Loucy (cell line): ENCODE measurements at regions not wholly inside any gene's neighbourhood (a gene's known extent, or its start where the extent isn't known, plus 50 kb on each side); places are given as distances from the start of the nearest gene placed in this dataset.

Experiments used
- H2AFZ ChIP-seq: fragments of 200-600 bp; sonication (generic); 2 replicates; pipeline ENCODE4 v1.6.0; 2016; ENCODE audit warnings: antibody characterized with exemption, mild to moderate bottlenecking, low read length, moderate library complexity
- H3F3A ChIP-seq: fragments of 200-600 bp; 2 replicates; pipeline ENCODE4 v1.6.0; 2016; ENCODE audit warnings: antibody characterized with exemption, low read depth, mild to moderate bottlenecking
- H3K27me3 ChIP-seq: fragments of 200-600 bp; sonication (generic); 2 replicates; pipeline ENCODE4 v1.6.1; 2014; ENCODE audit warnings: low read length, mild to moderate bottlenecking; ENCODE audit not compliant: insufficient read depth, poor library complexity, severe bottlenecking
- H3K36me3 ChIP-seq: fragments of 200-600 bp; sonication (generic); 2 replicates; pipeline ENCODE4 v1.6.1; 2016; ENCODE audit warnings: low read length; ENCODE audit not compliant: insufficient read depth
- H3K4me1 ChIP-seq: fragments of 200-600 bp; sonication (generic); 2 replicates; pipeline ENCODE4 v1.5.1; 2014; ENCODE audit warnings: low read length, mild to moderate bottlenecking; ENCODE audit not compliant: insufficient read depth, poor library complexity, severe bottlenecking
- H3K4me2 ChIP-seq: fragments of 200-600 bp; sonication (generic); 2 replicates; pipeline ENCODE4 v1.6.0; 2014; ENCODE audit warnings: antibody characterized with exemption, low read length, low read depth, mild to moderate bottlenecking; ENCODE audit not compliant: poor library complexity, severe bottlenecking
- H3K4me3 ChIP-seq: fragments of 200-600 bp; sonication (generic); 2 replicates; pipeline ENCODE4 v1.5.1; 2014; ENCODE audit warnings: low read length, mild to moderate bottlenecking, mixed read lengths; ENCODE audit not compliant: poor library complexity, severe bottlenecking
- H3K79me2 ChIP-seq: fragments of 200-600 bp; sonication (generic); 2 replicates; pipeline ENCODE4 v1.6.1; 2014; ENCODE audit warnings: low read length; ENCODE audit not compliant: insufficient read depth
- H3K9ac ChIP-seq: fragments of 200-600 bp; sonication (generic); 2 replicates; pipeline ENCODE4 v1.6.0; 2014; ENCODE audit warnings: mild to moderate bottlenecking, low read depth, low read length, moderate library complexity; ENCODE audit not compliant: poor library complexity, severe bottlenecking
- H3K9me2 ChIP-seq: fragments of 200-600 bp; sonication (generic); replicated peaks from 2 replicates; pipeline ENCODE4 v1.6.1; 2016; ENCODE audit warnings: low read depth, low read length, mixed read lengths
- H3K9me3 ChIP-seq: fragments of 200-600 bp; sonication (generic); 2 replicates; pipeline ENCODE4 v1.6.1; 2014; ENCODE audit warnings: mild to moderate bottlenecking, antibody characterized with exemption, low read length, low read depth; ENCODE audit not compliant: insufficient read depth
- H4K20me1 ChIP-seq: fragments of 200-600 bp; sonication (generic); 2 replicates; pipeline ENCODE4 v1.6.0; 2014; ENCODE audit warnings: antibody characterized with exemption, low read length, mild to moderate bottlenecking; ENCODE audit not compliant: insufficient read depth, poor library complexity, severe bottlenecking
- CTCF ChIP-seq: fragments of 200-600 bp; sonication (generic); conservative IDR thresholded peaks from 2 replicates; pipeline ENCODE4 v1.5.1; 2014; ENCODE audit warnings: mild to moderate bottlenecking, antibody characterized with exemption, low read length
- EZH2phosphoT487 ChIP-seq: fragments of 200-600 bp; IDR thresholded peaks from 2 replicates; pipeline ENCODE4 v1.6.1; 2018; ENCODE audit warnings: antibody characterized with exemption, mild to moderate bottlenecking, moderate library complexity, borderline replicate concordance

DNA sequence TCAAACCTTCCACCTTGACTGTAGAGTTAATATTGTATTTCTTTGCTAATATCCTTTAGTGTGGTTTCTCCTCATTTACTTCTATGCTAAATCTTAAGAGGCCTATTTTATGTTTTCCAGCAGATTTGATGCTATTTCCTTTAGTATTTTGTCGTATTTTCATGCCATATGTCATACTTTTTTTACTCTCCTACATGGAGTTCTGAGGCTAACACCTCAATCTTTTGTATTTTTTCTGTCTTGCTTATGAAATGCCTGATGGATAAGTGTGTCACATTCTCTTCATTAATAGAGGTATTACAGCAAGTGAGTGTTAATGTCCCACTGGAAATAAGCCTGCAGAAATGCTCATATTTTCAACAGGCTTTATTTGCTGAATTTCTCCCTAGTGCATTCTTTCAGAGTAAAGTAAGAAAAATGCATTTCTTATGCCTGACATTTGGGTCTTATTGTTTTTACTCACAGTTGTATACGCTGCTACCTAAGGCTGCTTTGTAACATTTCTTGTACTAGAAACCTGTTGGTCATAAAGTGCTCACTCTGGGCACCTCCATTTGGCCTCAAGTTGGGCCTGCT lies 63.2 kb downstream of the DIPK2A start:
- Histone ChIP-seq H3F3A (no peaks in the 10 kb centered on the region), H3K4me2 (no peak overlapping the region), H4K20me1 (no peaks in the 10 kb centered on the region), H3K4me1 (peaks cover 17% of the 10 kb centered on the region), H3K9me3 (no peaks in the 10 kb centered on the region), H3K4me3 (no peak overlapping the region), H3K9me2 (no peaks in the 10 kb centered on the region), H3K79me2 (no peaks in the 10 kb centered on the region), H3K27me3 (no peaks in the 10 kb centered on the region), H3K9ac (no peak overlapping the region), H2AFZ (no peak overlapping the region), H3K36me3 (no peaks in the 10 kb centered on the region)
- TF ChIP-seq CTCF = no peak
- TF ChIP-seq EZH2phosphoT487 = no peak

- peaks cover 17% of the 10 kb centered on the region for H3K4me1 ChIP-seq
- H4K20me1 ChIP-seq = no peaks in the 10 kb centered on the region
- H2AFZ ChIP-seq = no peak overlapping the region
- no peaks in the 10 kb centered on the region for H3K36me3 ChIP-seq
- H3K4me2 ChIP-seq = no peak overlapping the region
- TF ChIP-seq CTCF = no peak
- no peak for TF ChIP-seq EZH2phosphoT487
- no peaks in the 10 kb centered on the region for H3K9me3 ChIP-seq
- no peaks in the 10 kb centered on the region for H3F3A ChIP-seq
- H3K9me2 ChIP-seq = no peaks in the 10 kb centered on the region
- no peak overlapping the region for H3K9ac ChIP-seq
- no peaks in the 10 kb centered on the region for H3K27me3 ChIP-seq
- H3K4me3 ChIP-seq = no peak overlapping the region
- H3K79me2 ChIP-seq = no peaks in the 10 kb centered on the region
These were observed 64.9 kb downstream of the DIPK2A start for GRCh38 chr3:144036498-144036897.

DNA sequence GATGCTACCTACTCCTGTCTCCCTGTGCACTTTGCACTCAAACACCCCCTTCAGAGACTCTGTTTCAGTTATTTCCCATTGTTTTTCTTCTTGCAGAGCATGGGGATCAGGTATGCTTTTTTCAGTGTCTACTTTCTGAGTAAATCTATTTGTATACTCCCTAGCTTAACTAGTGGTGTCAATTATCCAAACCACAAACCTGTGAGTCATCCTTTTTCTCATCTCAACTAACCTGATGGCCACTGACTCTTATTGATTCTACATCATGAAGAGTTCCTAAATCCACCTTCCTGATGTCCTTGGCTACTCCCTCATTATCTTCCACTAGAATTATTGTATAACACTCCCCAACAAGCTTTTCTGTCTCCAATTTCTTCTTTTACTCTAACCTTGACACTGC lies 68.0 kb downstream of the DIPK2A start:
- H3K9me3 ChIP-seq = no peaks in the 10 kb centered on the region
- no peak overlapping the region for H3K4me3 ChIP-seq
- no peak for TF ChIP-seq EZH2phosphoT487
- no peak for TF ChIP-seq CTCF
- H3K4me1 ChIP-seq = no peaks in the 10 kb centered on the region
- H2AFZ ChIP-seq = no peak overlapping the region
- H3K9me2 ChIP-seq = no peaks in the 10 kb centered on the region
- H3K36me3 ChIP-seq = no peaks in the 10 kb centered on the region
- H3K79me2 ChIP-seq = no peaks in the 10 kb centered on the region
- no peaks in the 10 kb centered on the region for H4K20me1 ChIP-seq
- no peaks in the 10 kb centered on the region for H3F3A ChIP-seq
- H3K4me2 ChIP-seq = no peak overlapping the region
- no peak overlapping the region for H3K9ac ChIP-seq
- H3K27me3 ChIP-seq = no peaks in the 10 kb centered on the region
